ENCODE measurements at regions not wholly inside any gene's neighbourhood (a gene's known extent, or its start where the extent isn't known, plus 50 kb on each side); places are given as distances from the start of the nearest gene placed in this dataset.

- Histone ChIP-seq H4K91ac (ENCODE audit: low read depth, low read length, poor library complexity) (no peak overlapping the region), H3K4ac (ENCODE audit: low read length) (no peak overlapping the region), H3K79me1 (ENCODE audit: low read depth, low read length) (no peaks in the 10 kb centered on the region), H2AFZ (ENCODE audit: low read length) (no peak overlapping the region), H3K4me2 (ENCODE audit: insufficient read depth, low read length, poor library complexity, severe bottlenecking) (no peak overlapping the region), H3K9ac (ENCODE audit: low read depth, low read length, poor library complexity) (no peak overlapping the region), H2BK5ac (ENCODE audit: low read length) (no peak overlapping the region), H2BK120ac (ENCODE audit: low read depth, low read length) (no peak overlapping the region), H3K4me1 (ENCODE audit: control insufficient read depth in 2 of 2, insufficient read depth in 1 of 2, low read depth in 1 of 2, low read length in 2 of 2) (no peaks in the 10 kb centered on the region), H2BK12ac (ENCODE audit: low read length) (no peak overlapping the region), H3K27me3 (ENCODE audit: control insufficient read depth in 3 of 3, insufficient read depth in 3 of 3, low read depth in 1 of 3, low read length in 3 of 3) (no peaks in the 10 kb centered on the region), H3K9me3 (replicated peaks in 1 of 2; ENCODE audit: control insufficient read depth in 2 of 2, insufficient read depth in 1 of 2, low read depth in 1 of 2, low read length in 2 of 2) (no peaks in the 10 kb centered on the region), H3K18ac (ENCODE audit: low read length) (no peak overlapping the region), H3K36me3 (replicated peaks in 1 of 2; ENCODE audit: control insufficient read depth in 2 of 2, insufficient read depth in 2 of 2, low read length in 2 of 2) (no peaks in the 10 kb centered on the region), H2BK15ac (ENCODE audit: low read length) (no peak overlapping the region), H3K14ac (ENCODE audit: low read length) (no peak overlapping the region), H4K8ac (ENCODE audit: low read depth, low read length) (no peak overlapping the region), H3K4me3 (ENCODE audit: low read length in 2 of 2) (no peak overlapping the region), H2AK5ac (ENCODE audit: low read depth, low read length) (no peak overlapping the region), H3K27ac (replicated peaks; ENCODE audit: low read length) (no peak overlapping the region), H3K23ac (ENCODE audit: low read depth, low read length, poor library complexity) (no peak overlapping the region)
- WGBS, 2 donors (ENCODE audit: extremely low coverage in 2 of 2, insufficient read length in 2 of 2, insufficient replicate concordance in 1 of 2) = no CpG with 5 or more reads among the region's 3 CpGs
- no peak for DNase-seq (ENCODE audit: low spot score)
Measured at GRCh38 chr19:34017024-34017423, 155.3 kb upstream of the LSM14A start.

- H2AK5ac ChIP-seq (ENCODE audit: low read depth, low read length) = no peak overlapping the region
- H3K79me1 ChIP-seq (ENCODE audit: low read depth, low read length) = no peaks in the 10 kb centered on the region
- H2BK5ac ChIP-seq (ENCODE audit: low read length) = no peak overlapping the region
- no peaks in the 10 kb centered on the region for H3K9me3 ChIP-seq (replicated peaks in 1 of 2; ENCODE audit: control insufficient read depth in 2 of 2, insufficient read depth in 1 of 2, low read depth in 1 of 2, low read length in 2 of 2)
- no peaks in the 10 kb centered on the region for H3K36me3 ChIP-seq (replicated peaks in 1 of 2; ENCODE audit: control insufficient read depth in 2 of 2, insufficient read depth in 2 of 2, low read length in 2 of 2)
- H3K4me2 ChIP-seq (ENCODE audit: insufficient read depth, low read length, poor library complexity, severe bottlenecking) = no peak overlapping the region
- no peak overlapping the region for H4K91ac ChIP-seq (ENCODE audit: low read depth, low read length, poor library complexity)
- H3K4ac ChIP-seq (ENCODE audit: low read length) = no peak overlapping the region
- H2BK120ac ChIP-seq (ENCODE audit: low read depth, low read length) = no peak overlapping the region
- H3K18ac ChIP-seq (ENCODE audit: low read length) = no peak overlapping the region
- H3K23ac ChIP-seq (ENCODE audit: low read depth, low read length, poor library complexity) = no peak overlapping the region
- H3K27me3 ChIP-seq (ENCODE audit: control insufficient read depth in 3 of 3, insufficient read depth in 3 of 3, low read depth in 1 of 3, low read length in 3 of 3) = no peaks in the 10 kb centered on the region
- no peak overlapping the region for H4K8ac ChIP-seq (ENCODE audit: low read depth, low read length)
- H3K4me1 ChIP-seq (ENCODE audit: control insufficient read depth in 2 of 2, insufficient read depth in 1 of 2, low read depth in 1 of 2, low read length in 2 of 2) = no peaks in the 10 kb centered on the region
- no peak overlapping the region for H3K9ac ChIP-seq (ENCODE audit: low read depth, low read length, poor library complexity)
- H3K27ac ChIP-seq (replicated peaks; ENCODE audit: low read length) = peak overlapping the region; percentile 22
- no CpG with 5 or more reads among the region's 5 CpGs for WGBS, 2 donors (ENCODE audit: extremely low coverage in 2 of 2, insufficient read length in 2 of 2, insufficient replicate concordance in 1 of 2)
- no peak overlapping the region for H2BK12ac ChIP-seq (ENCODE audit: low read length)
- no peak overlapping the region for H2BK15ac ChIP-seq (ENCODE audit: low read length)
- H3K14ac ChIP-seq (ENCODE audit: low read length) = no peak overlapping the region
- DNase-seq (ENCODE audit: low spot score) = no peak
- H3K4me3 ChIP-seq (ENCODE audit: low read length in 2 of 2) = no peak overlapping the region
- no peak overlapping the region for H2AFZ ChIP-seq (ENCODE audit: low read length)
Measured at GRCh38 chr19:34017601-34018000, 154.7 kb upstream of the LSM14A start.

DNA sequence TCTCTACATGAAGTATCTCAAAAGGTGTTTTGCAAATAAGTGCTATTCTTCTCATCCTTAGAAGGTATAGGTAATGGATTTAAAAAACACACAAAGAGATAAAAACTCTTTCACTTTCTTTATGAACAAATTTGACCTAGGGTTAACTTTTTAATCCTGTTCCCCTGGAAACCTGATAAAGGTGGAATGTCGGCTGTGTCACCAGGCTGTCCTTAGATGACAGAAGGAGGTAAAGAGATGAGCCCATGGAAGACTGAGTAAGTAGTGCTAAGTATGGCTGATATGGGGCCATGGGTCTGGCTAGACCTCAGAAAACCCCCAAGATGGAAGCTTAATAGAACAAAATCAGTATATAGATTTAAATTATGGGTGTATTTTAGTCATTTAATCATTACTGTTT is 153.8 kb upstream of the LSM14A start:
- Histone ChIP-seq H3K23ac (ENCODE audit: low read depth, low read length, poor library complexity) (no peak overlapping the region), H3K27ac (replicated peaks; ENCODE audit: low read length) (no peak overlapping the region), H3K9me3 (replicated peaks in 1 of 2; ENCODE audit: control insufficient read depth in 2 of 2, insufficient read depth in 1 of 2, low read depth in 1 of 2, low read length in 2 of 2) (peaks cover 0 to 6% of the 10 kb centered on the region in 2 donors), H3K4me1 (ENCODE audit: control insufficient read depth in 2 of 2, insufficient read depth in 1 of 2, low read depth in 1 of 2, low read length in 2 of 2) (no peaks in the 10 kb centered on the region), H2BK15ac (ENCODE audit: low read length) (no peak overlapping the region), H3K9ac (ENCODE audit: low read depth, low read length, poor library complexity) (no peak overlapping the region), H3K36me3 (replicated peaks in 1 of 2; ENCODE audit: control insufficient read depth in 2 of 2, insufficient read depth in 2 of 2, low read length in 2 of 2) (no peaks in the 10 kb centered on the region), H2BK12ac (ENCODE audit: low read length) (no peak overlapping the region), H3K4ac (ENCODE audit: low read length) (no peak overlapping the region), H4K91ac (ENCODE audit: low read depth, low read length, poor library complexity) (no peak overlapping the region), H4K8ac (ENCODE audit: low read depth, low read length) (no peak overlapping the region), H3K27me3 (ENCODE audit: control insufficient read depth in 3 of 3, insufficient read depth in 3 of 3, low read depth in 1 of 3, low read length in 3 of 3) (no peaks in the 10 kb centered on the region), H2BK5ac (ENCODE audit: low read length) (no peak overlapping the region), H3K14ac (ENCODE audit: low read length) (no peak overlapping the region), H3K4me3 (ENCODE audit: low read length in 2 of 2) (no peak overlapping the region), H2AFZ (ENCODE audit: low read length) (no peak overlapping the region), H3K4me2 (ENCODE audit: insufficient read depth, low read length, poor library complexity, severe bottlenecking) (no peak overlapping the region), H2AK5ac (ENCODE audit: low read depth, low read length) (no peak overlapping the region), H2BK120ac (ENCODE audit: low read depth, low read length) (no peak overlapping the region), H3K18ac (ENCODE audit: low read length) (no peak overlapping the region), H3K79me1 (ENCODE audit: low read depth, low read length) (no peaks in the 10 kb centered on the region)
- WGBS, 2 donors (ENCODE audit: extremely low coverage in 2 of 2, insufficient read length in 2 of 2, insufficient replicate concordance in 1 of 2) = no CpG with 5 or more reads among the region's 1 CpG
- no peak for DNase-seq (ENCODE audit: low spot score)

- Histone ChIP-seq H3K27me3 (ENCODE audit: control insufficient read depth in 3 of 3, insufficient read depth in 3 of 3, low read depth in 1 of 3, low read length in 3 of 3) (no peaks in the 10 kb centered on the region), H2BK5ac (ENCODE audit: low read length) (no peak overlapping the region), H3K23ac (ENCODE audit: low read depth, low read length, poor library complexity) (no peak overlapping the region), H2BK15ac (ENCODE audit: low read length) (no peak overlapping the region), H3K4me3 (ENCODE audit: low read length in 2 of 2) (no peak overlapping the region), H3K9ac (ENCODE audit: low read depth, low read length, poor library complexity) (no peak overlapping the region), H3K4me2 (ENCODE audit: insufficient read depth, low read length, poor library complexity, severe bottlenecking) (no peak overlapping the region), H2AFZ (ENCODE audit: low read length) (no peak overlapping the region), H3K4me1 (ENCODE audit: control insufficient read depth in 2 of 2, insufficient read depth in 1 of 2, low read depth in 1 of 2, low read length in 2 of 2) (no peaks in the 10 kb centered on the region), H3K36me3 (replicated peaks in 1 of 2; ENCODE audit: control insufficient read depth in 2 of 2, insufficient read depth in 2 of 2, low read length in 2 of 2) (no peaks in the 10 kb centered on the region), H4K91ac (ENCODE audit: low read depth, low read length, poor library complexity) (no peak overlapping the region), H3K14ac (ENCODE audit: low read length) (no peak overlapping the region), H2BK120ac (ENCODE audit: low read depth, low read length) (no peak overlapping the region), H3K4ac (ENCODE audit: low read length) (no peak overlapping the region), H2BK12ac (ENCODE audit: low read length) (no peak overlapping the region), H2AK5ac (ENCODE audit: low read depth, low read length) (no peak overlapping the region), H3K18ac (ENCODE audit: low read length) (no peak overlapping the region), H3K9me3 (replicated peaks in 1 of 2; ENCODE audit: control insufficient read depth in 2 of 2, insufficient read depth in 1 of 2, low read depth in 1 of 2, low read length in 2 of 2) (peaks cover 0 to 6% of the 10 kb centered on the region in 2 donors), H4K8ac (ENCODE audit: low read depth, low read length) (no peak overlapping the region), H3K79me1 (ENCODE audit: low read depth, low read length) (no peaks in the 10 kb centered on the region), H3K27ac (replicated peaks; ENCODE audit: low read length) (no peak overlapping the region)
- WGBS, 2 donors (ENCODE audit: extremely low coverage in 2 of 2, insufficient read length in 2 of 2, insufficient replicate concordance in 1 of 2) = no CpG with 5 or more reads among the region's 5 CpGs
- no peak for DNase-seq (ENCODE audit: low spot score)
Measured at GRCh38 chr19:34023381-34023780, 148.9 kb upstream of the LSM14A start.
